SK-N-SH (cell line): ENCODE measurements at regions not wholly inside any gene's neighbourhood (a gene's known extent, or its start where the extent isn't known, plus 50 kb on each side); places are given as distances from the start of the nearest gene placed in this dataset.

Source experiments
- CTCF ChIA-PET: fragments of 300-600, 350-600 bp; formaldehyde crosslinking; extraction: SDS; loops from one replicate; lab custom pipeline; 2021; lab: Yijun Ruan, JAX
- POLR2A ChIA-PET: fragments of 350-600 bp; sonication (Branson Sonifier 250); formaldehyde crosslinking; extraction: SDS; loops from one replicate; lab custom pipeline; 2020; ENCODE audit warnings: antibody characterized with exemption, inconsistent platforms; lab: Yijun Ruan, JAX
- DNase-seq: peaks from one replicate; pipeline ENCODE4 v3.0.0; 2012
- H2AFZ ChIP-seq: fragments of 200-600 bp; sonication (generic); 2 replicates; pipeline ENCODE4 v1.8.1; 2016; ENCODE audit warnings: antibody characterized with exemption, mild to moderate bottlenecking, low read depth
- H3F3A ChIP-seq: fragments of 200-600 bp; sonication (generic); replicated peaks from 2 replicates; pipeline ENCODE3; 2016; ENCODE audit warnings: antibody characterized with exemption, mild to moderate bottlenecking; ENCODE audit not compliant: insufficient read depth
- H3K27ac ChIP-seq, 2 experiments: fragments of 200-500 bp in 1 of 2; fragments of 200-600 bp in 1 of 2; sonication (Bioruptor generic) in 1 of 2; sonication (generic), shearing (Covaris generic) in 1 of 2; 2 replicates each; pipeline versions ENCODE4 v1.5.1 to v1.6.1; 2014 to 2016; ENCODE audit warnings: low read depth in 2 of 2, inconsistent platforms in 1 of 2, low read length in 1 of 2, mild to moderate bottlenecking in 1 of 2, mixed read lengths in 1 of 2
- H3K27me3 ChIP-seq: fragments of 200-600 bp; sonication (generic), shearing (Covaris generic); 2 replicates; pipeline ENCODE4 v1.6.1; 2016; ENCODE audit warnings: mixed run types; ENCODE audit not compliant: insufficient read depth
- H3K36me3 ChIP-seq, 2 experiments: fragments of 200-500 bp in 1 of 2; fragments of 200-600 bp in 1 of 2; sonication (Bioruptor generic) in 1 of 2; sonication (generic) in 1 of 2; replicated peaks in 1 of 2; 2 replicates each; pipeline versions ENCODE3 to v1.5.1; 2014 to 2016; ENCODE audit warnings: low read length in 1 of 2, mild to moderate bottlenecking in 1 of 2; ENCODE audit not compliant: insufficient read depth in 2 of 2, control insufficient read depth in 1 of 2
- H3K4me1 ChIP-seq, 2 experiments: fragments of 200-500 bp in 1 of 2; fragments of 200-600 bp in 1 of 2; sonication (Bioruptor generic) in 1 of 2; sonication (generic), shearing (Covaris generic) in 1 of 2; 2 replicates each; pipeline versions ENCODE4 v1.5.1 to v1.6.1; 2014 to 2016; ENCODE audit warnings: low read depth in 1 of 2, low read length in 1 of 2, mixed run types in 1 of 2; ENCODE audit not compliant: insufficient read depth in 2 of 2, control insufficient read depth in 1 of 2
- H3K4me2 ChIP-seq: fragments of 200-600 bp; sonication (generic), shearing (Covaris generic); 2 replicates; pipeline ENCODE4 v1.6.1; 2017; ENCODE audit warnings: mixed run types
- H3K4me3 ChIP-seq, 2 experiments: fragments of 200-500 bp in 1 of 2; fragments of 200-600 bp in 1 of 2; sonication (Bioruptor generic) in 1 of 2; sonication (generic), shearing (Covaris generic) in 1 of 2; 2 replicates each; pipeline versions ENCODE4 v1.5.1 to v1.8.1; 2014 to 2016; ENCODE audit warnings: low read depth in 2 of 2, inconsistent platforms in 1 of 2, low read length in 1 of 2, mild to moderate bottlenecking in 1 of 2, mixed read lengths in 1 of 2, moderate library complexity in 1 of 2
- H3K79me2 ChIP-seq: fragments of 200-600 bp; sonication (generic); 2 replicates; pipeline ENCODE4 v1.8.1; 2017; ENCODE audit warnings: mild to moderate bottlenecking; ENCODE audit not compliant: insufficient read depth
- H3K9ac ChIP-seq: fragments of 200-600 bp; sonication (generic); 2 replicates; pipeline ENCODE4 v1.6.1; 2017; ENCODE audit warnings: mixed run types
- H3K9me2 ChIP-seq: fragments of 200-600 bp; sonication (generic); 2 replicates; pipeline ENCODE4 v1.6.1; 2017; ENCODE audit warnings: mixed run types
- H3K9me3 ChIP-seq: fragments of 200-600 bp; sonication (generic); 2 replicates; pipeline ENCODE4 v1.6.1; 2017; ENCODE audit warnings: mixed run types, mild to moderate bottlenecking, moderate library complexity
- H4K20me1 ChIP-seq: fragments of 200-600 bp; sonication (generic); 2 replicates; pipeline ENCODE4 v1.6.1; 2017; ENCODE audit warnings: mild to moderate bottlenecking, mixed run types; ENCODE audit not compliant: insufficient read depth
- CHD2 ChIP-seq: fragments of 150-350 bp; IDR thresholded peaks from 2 replicates; pipeline ENCODE4 v1.6.1; 2018; ENCODE audit warnings: low read length; ENCODE audit not compliant: partially characterized antibody
- EP300 ChIP-seq, 2 experiments: IDR thresholded peaks; 2 replicates each; pipeline versions ENCODE4 v1.4.0 to v1.6.1; 2012; ENCODE audit warnings: borderline replicate concordance in 1 of 2, low read depth in 1 of 2, low read length in 1 of 2
- GABPA ChIP-seq: IDR thresholded peaks from 2 replicates; pipeline ENCODE4 v1.4.0; 2012; ENCODE audit warnings: low read depth, mild to moderate bottlenecking
- GATA2 ChIP-seq: sonication (generic); formaldehyde crosslinking; IDR thresholded peaks from 2 replicates; pipeline ENCODE4 v1.5.0; 2020; ENCODE audit warnings: mild to moderate bottlenecking, missing genetic modification reagents
- MXI1 ChIP-seq: IDR thresholded peaks from 2 replicates; pipeline ENCODE4 v1.6.1; 2012; ENCODE audit warnings: mild to moderate bottlenecking, low read depth, low read length, improper control_type of control experiment
- POLR2AphosphoS5 ChIP-seq: IDR thresholded peaks from 2 replicates; pipeline ENCODE4 v1.6.1; 2012; ENCODE audit warnings: low read depth, low read length
- RAD21 ChIP-seq: IDR thresholded peaks from 2 replicates; pipeline ENCODE4 v1.6.1; 2012; ENCODE audit warnings: mild to moderate bottlenecking, low read length
- RCOR1 ChIP-seq: fragments of 150-350 bp; IDR thresholded peaks from 2 replicates; pipeline ENCODE4 v1.6.1; 2017; ENCODE audit warnings: antibody characterized with exemption, low read length
- RFX5 ChIP-seq: IDR thresholded peaks from 2 replicates; pipeline ENCODE4 v1.6.1; 2012; ENCODE audit warnings: mild to moderate bottlenecking, improper control_type of control experiment, low read length
- WGBS: methylation state at CpG from one replicate; pipeline ENCODE4 v1.1.6; 2017; ENCODE audit warnings: low lambda C conversion rate; 5-methylcytosine and 5-hydroxymethylcytosine counted together
- TF ChIP-seq, protein P1 (sequence below): fragments of 200-600 bp; sonication (generic); IDR thresholded peaks from 2 replicates; pipeline ENCODE4 v1.6.1; 2017; ENCODE audit warnings: antibody characterized with exemption, mild to moderate bottlenecking, moderate library complexity
- TF ChIP-seq, protein P2 (sequence below): IDR thresholded peaks from 2 replicates; pipeline ENCODE4 v1.6.1; 2012; ENCODE audit warnings: mild to moderate bottlenecking, low read depth, low read length, moderate library complexity
- TF ChIP-seq, protein P3 (sequence below): fragments of 150-350 bp; IDR thresholded peaks from 2 replicates; pipeline ENCODE4 v1.6.1; 2016; ENCODE audit warnings: mild to moderate bottlenecking, low read depth, low read length

DNA sequence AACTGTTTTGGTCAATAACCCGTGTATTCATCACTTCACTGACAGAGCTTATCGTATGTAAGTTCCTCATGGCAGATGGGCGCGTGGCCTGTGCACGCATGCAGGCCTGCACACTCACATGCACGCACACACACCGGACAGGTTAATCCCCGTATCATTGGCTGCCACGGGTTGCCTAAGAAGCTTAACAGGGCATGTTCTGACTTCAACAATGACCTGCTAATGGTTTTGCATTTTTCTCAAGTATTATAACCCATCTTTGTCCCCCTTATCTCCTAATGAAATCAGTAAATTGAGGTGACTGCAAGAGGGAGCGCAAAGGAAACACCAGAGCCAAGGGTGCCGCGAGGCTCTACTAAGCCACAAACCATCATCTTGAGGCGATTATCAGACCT, 399.0 kb upstream of the ID2 start:
- no peak overlapping the region for H3K4me3 ChIP-seq
- H3K9me3 ChIP-seq, result no peaks in the 10 kb centered on the region
- no peak overlapping the region for H3K9ac ChIP-seq
- ChIA-PET POLR2A (interaction anchor here (1.3 to 2.0 kb wide), 2 partner anchors 257 to 399 kb away, joined by 6 to 8 read pairs; partner anchors contain the start of gene ID2), CTCF (interaction anchor here (0.5 to 2.0 kb wide), 5 partner anchors 16 to 856 kb away, joined by 3 to 5 read pairs (median 4); no protein-coding TSS in a partner anchor)
- H3K4me2 ChIP-seq, result no peak overlapping the region
- 80% methylated on average over 13 of the region's 13 CpGs for WGBS
- H3K27ac ChIP-seq, result peak overlapping the region in 1 of 2 experiments; percentile 76; a peak in 2 of 4 replicates
- H4K20me1 ChIP-seq, result no peaks in the 10 kb centered on the region
- H3F3A ChIP-seq, result no peaks in the 10 kb centered on the region
- H3K36me3 ChIP-seq, result no peaks in the 10 kb centered on the region
- H3K27me3 ChIP-seq, result no peaks in the 10 kb centered on the region
- H3K4me1 ChIP-seq, result peaks cover 0 to 22% of the 10 kb centered on the region in 2 experiments; a peak in 2 of 4 replicates
- no peak overlapping the region for H2AFZ ChIP-seq
- H3K9me2 ChIP-seq, result no peaks in the 10 kb centered on the region
- no peaks in the 10 kb centered on the region for H3K79me2 ChIP-seq
- DNase-seq, result no peak
- TF ChIP-seq MXI1, result peak; percentile 3; the same call in 1 of the 2 replicates
- 0 out of 2 replicates have a peak, but pooled peaks have one; percentile 1 for TF ChIP-seq RFX5
- TF ChIP-seq GATA2, result peak; percentile 72
- no peak for TF ChIP-seq CHD2

DNA sequence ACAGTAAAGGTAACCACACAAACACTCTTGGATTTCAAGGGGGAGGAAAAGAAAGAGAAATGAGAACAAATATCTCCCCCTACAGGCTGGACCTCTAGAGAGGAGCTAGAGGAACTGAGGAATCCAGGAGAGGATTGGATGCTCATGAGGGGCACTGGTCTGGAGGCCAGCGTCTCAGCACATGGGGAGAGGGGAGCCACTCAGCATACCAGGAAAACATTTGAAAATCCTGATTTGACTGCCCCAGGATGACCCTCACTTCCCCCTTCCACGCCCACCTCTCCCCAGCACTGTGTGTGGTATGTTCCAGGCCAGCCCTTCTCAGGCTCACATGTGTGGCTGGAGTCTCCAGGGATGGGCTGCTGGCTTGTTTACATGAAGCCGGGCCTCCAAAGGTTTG, 396.8 kb upstream of the ID2 start:
- no peak for DNase-seq
- Histone ChIP-seq H3K27me3 (no peaks in the 10 kb centered on the region), H3F3A (no peaks in the 10 kb centered on the region), H3K36me3 (no peaks in the 10 kb centered on the region), H3K9ac (no peak overlapping the region), H3K9me2 (no peaks in the 10 kb centered on the region), H3K9me3 (no peaks in the 10 kb centered on the region), H3K4me3 (no peak overlapping the region), H2AFZ (no peak overlapping the region)
- CTCF ChIA-PET, result interaction anchor here (0.6 to 1.6 kb wide), 3 partner anchors 10 to 857 kb away, joined by 3 to 7 read pairs (median 3); no protein-coding TSS in a partner anchor
- 76% methylated on average over 3 of the region's 3 CpGs for WGBS
- POLR2A ChIA-PET, result no interaction called here
- TF ChIP-seq, protein P1, sequence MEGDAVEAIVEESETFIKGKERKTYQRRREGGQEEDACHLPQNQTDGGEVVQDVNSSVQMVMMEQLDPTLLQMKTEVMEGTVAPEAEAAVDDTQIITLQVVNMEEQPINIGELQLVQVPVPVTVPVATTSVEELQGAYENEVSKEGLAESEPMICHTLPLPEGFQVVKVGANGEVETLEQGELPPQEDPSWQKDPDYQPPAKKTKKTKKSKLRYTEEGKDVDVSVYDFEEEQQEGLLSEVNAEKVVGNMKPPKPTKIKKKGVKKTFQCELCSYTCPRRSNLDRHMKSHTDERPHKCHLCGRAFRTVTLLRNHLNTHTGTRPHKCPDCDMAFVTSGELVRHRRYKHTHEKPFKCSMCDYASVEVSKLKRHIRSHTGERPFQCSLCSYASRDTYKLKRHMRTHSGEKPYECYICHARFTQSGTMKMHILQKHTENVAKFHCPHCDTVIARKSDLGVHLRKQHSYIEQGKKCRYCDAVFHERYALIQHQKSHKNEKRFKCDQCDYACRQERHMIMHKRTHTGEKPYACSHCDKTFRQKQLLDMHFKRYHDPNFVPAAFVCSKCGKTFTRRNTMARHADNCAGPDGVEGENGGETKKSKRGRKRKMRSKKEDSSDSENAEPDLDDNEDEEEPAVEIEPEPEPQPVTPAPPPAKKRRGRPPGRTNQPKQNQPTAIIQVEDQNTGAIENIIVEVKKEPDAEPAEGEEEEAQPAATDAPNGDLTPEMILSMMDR, result peak; percentile 38
- TF ChIP-seq RAD21 (peak; percentile 28; the same call in 1 of the 2 replicates), EP300 (IDR thresholded peaks at IDR 0.05; ENCODE audit: borderline replicate concordance in 1 of 2, low read depth in 1 of 2, low read length in 1 of 2) (no peak)
- TF ChIP-seq, all 33 proteins: peak for 2
- Histone ChIP-seq H3K4me2 (no peak overlapping the region), H3K79me2 (no peaks in the 10 kb centered on the region), H4K20me1 (no peaks in the 10 kb centered on the region), H3K4me1 (peaks cover 0 to 22% of the 10 kb centered on the region in 2 experiments; a peak in 2 of 4 replicates), H3K27ac (no peak overlapping the region)

DNA sequence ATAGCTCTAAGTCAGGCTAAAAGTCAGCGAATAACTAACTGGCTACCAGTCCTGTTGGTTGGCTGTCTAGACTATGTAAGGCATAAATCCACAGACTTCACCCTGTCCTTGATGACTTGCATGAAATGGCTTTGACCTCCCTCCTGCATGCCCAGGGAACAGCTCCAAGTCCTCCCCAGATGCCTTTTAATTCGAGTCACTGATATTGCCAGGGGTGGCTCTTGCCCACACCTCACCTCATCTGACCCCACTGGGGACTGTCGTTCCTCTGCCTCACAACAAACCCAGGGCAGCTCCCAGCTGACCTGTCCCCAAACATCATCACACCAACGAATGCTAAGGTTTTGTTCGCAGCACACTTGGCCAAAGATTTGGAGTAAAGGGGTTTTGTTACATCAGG, 396.0 kb upstream of the ID2 start:
- Histone ChIP-seq H3K9ac (no peak overlapping the region), H3K4me1 (peaks cover 0 to 22% of the 10 kb centered on the region in 2 experiments; a peak in 2 of 4 replicates)
- TF ChIP-seq GATA2 (no peak), RCOR1 (no peak), POLR2AphosphoS5 (no peak), GABPA (no peak), EP300 (IDR thresholded peaks at IDR 0.05; ENCODE audit: borderline replicate concordance in 1 of 2, low read depth in 1 of 2, low read length in 1 of 2) (no peak)
- TF ChIP-seq, protein P2, sequence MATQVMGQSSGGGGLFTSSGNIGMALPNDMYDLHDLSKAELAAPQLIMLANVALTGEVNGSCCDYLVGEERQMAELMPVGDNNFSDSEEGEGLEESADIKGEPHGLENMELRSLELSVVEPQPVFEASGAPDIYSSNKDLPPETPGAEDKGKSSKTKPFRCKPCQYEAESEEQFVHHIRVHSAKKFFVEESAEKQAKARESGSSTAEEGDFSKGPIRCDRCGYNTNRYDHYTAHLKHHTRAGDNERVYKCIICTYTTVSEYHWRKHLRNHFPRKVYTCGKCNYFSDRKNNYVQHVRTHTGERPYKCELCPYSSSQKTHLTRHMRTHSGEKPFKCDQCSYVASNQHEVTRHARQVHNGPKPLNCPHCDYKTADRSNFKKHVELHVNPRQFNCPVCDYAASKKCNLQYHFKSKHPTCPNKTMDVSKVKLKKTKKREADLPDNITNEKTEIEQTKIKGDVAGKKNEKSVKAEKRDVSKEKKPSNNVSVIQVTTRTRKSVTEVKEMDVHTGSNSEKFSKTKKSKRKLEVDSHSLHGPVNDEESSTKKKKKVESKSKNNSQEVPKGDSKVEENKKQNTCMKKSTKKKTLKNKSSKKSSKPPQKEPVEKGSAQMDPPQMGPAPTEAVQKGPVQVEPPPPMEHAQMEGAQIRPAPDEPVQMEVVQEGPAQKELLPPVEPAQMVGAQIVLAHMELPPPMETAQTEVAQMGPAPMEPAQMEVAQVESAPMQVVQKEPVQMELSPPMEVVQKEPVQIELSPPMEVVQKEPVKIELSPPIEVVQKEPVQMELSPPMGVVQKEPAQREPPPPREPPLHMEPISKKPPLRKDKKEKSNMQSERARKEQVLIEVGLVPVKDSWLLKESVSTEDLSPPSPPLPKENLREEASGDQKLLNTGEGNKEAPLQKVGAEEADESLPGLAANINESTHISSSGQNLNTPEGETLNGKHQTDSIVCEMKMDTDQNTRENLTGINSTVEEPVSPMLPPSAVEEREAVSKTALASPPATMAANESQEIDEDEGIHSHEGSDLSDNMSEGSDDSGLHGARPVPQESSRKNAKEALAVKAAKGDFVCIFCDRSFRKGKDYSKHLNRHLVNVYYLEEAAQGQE, result no peak
- TF ChIP-seq, protein P3, sequence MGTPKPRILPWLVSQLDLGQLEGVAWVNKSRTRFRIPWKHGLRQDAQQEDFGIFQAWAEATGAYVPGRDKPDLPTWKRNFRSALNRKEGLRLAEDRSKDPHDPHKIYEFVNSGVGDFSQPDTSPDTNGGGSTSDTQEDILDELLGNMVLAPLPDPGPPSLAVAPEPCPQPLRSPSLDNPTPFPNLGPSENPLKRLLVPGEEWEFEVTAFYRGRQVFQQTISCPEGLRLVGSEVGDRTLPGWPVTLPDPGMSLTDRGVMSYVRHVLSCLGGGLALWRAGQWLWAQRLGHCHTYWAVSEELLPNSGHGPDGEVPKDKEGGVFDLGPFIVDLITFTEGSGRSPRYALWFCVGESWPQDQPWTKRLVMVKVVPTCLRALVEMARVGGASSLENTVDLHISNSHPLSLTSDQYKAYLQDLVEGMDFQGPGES, result no peak

More for the DNA sequence above, 396.0 kb upstream of the ID2 start:
- Histone ChIP-seq H3K4me2 (no peak overlapping the region), H3K27ac (no peak overlapping the region), H3K9me3 (no peaks in the 10 kb centered on the region), H3K9me2 (no peaks in the 10 kb centered on the region), H3K4me3 (no peak overlapping the region), H3K36me3 (no peaks in the 10 kb centered on the region), H2AFZ (no peak overlapping the region), H3K27me3 (no peaks in the 10 kb centered on the region), H4K20me1 (no peaks in the 10 kb centered on the region), H3F3A (no peaks in the 10 kb centered on the region), H3K79me2 (no peaks in the 10 kb centered on the region)
- DNase-seq, result no peak
- ChIA-PET POLR2A (no interaction called here), CTCF (interaction anchor here (0.6 to 1.6 kb wide), 2 partner anchors 10 to 858 kb away, joined by 3 to 7 read pairs; no protein-coding TSS in a partner anchor)
- WGBS, result 50% methylated on average over 5 of the region's 5 CpGs
